LNCaP clone FGC (cell line): ENCODE measurements at regions not wholly inside any gene's neighbourhood (a gene's known extent, or its start where the extent isn't known, plus 50 kb on each side); places are given as distances from the start of the nearest gene placed in this dataset.

Source experiments
- DNase-seq: peaks from one replicate; pipeline ENCODE4 v3.0.0-alpha.2; 2011; ENCODE audit warnings: low read depth
- H3K4me3 ChIP-seq: 2 replicates; pipeline ENCODE4 v1.5.1; 2011; ENCODE audit warnings: mild to moderate bottlenecking, low read depth, low read length, control low read depth
- CTCF ChIP-seq: IDR thresholded peaks from 2 replicates; pipeline ENCODE4 v1.5.1; 2012; ENCODE audit warnings: mild to moderate bottlenecking; ENCODE audit not compliant: control insufficient read depth, insufficient read depth; ENCODE audit errors: extremely low read depth

GRCh38 chr6:115770851-115771250, 289.8 kb downstream of the FRK start:
- TF ChIP-seq CTCF: no peak
- DNase-seq: no peak
- H3K4me3 ChIP-seq: no peak overlapping the region

GRCh38 chr6:115768500-115768899, 292.2 kb downstream of the FRK start:
- TF ChIP-seq CTCF: no peak

GRCh38 chr6:115767931-115768330, 292.8 kb downstream of the FRK start:
- DNase-seq: no peak
- H3K4me3 ChIP-seq: no peak overlapping the region
- no peak for TF ChIP-seq CTCF

More at GRCh38 chr6:115768500-115768899, 292.2 kb downstream of the FRK start:
- H3K4me3 ChIP-seq: no peak overlapping the region
- no peak for DNase-seq

GRCh38 chr6:115766745-115767462, 293.8 kb downstream of the FRK start:
- TF ChIP-seq CTCF: no peak
- no peak overlapping the region for H3K4me3 ChIP-seq
- no peak for DNase-seq

GRCh38 chr6:115765966-115766365, 294.7 kb downstream of the FRK start:
- TF ChIP-seq CTCF: no peak
- no peak for DNase-seq
- H3K4me3 ChIP-seq: no peak overlapping the region

- no peak overlapping the region for H3K4me3 ChIP-seq
- DNase-seq: no peak
- TF ChIP-seq CTCF: no peak
Observed at GRCh38 chr6:115759051-115759450, 301.6 kb downstream of the FRK start.

GRCh38 chr6:115753446-115753845, 307.2 kb downstream of the FRK start:
- DNase-seq: no peak
- H3K4me3 ChIP-seq: no peak overlapping the region
- TF ChIP-seq CTCF: no peak
